ENCODE measurements at regions not wholly inside any gene's neighbourhood (a gene's known extent, or its start where the extent isn't known, plus 50 kb on each side); places are given as distances from the start of the nearest gene placed in this dataset.

GRCh38 chr6:14339711-14340584 is 222.4 kb downstream of the CD83 start:
- Histone ChIP-seq H3K4me1 (ENCODE audit: insufficient read depth, poor library complexity, severe bottlenecking) (no peaks in the 10 kb centered on the region), H3K9me3 (ENCODE audit: severe bottlenecking) (no peaks in the 10 kb centered on the region), H3K4me3 (ENCODE audit: severe bottlenecking) (no peak overlapping the region), H3K36me3 (ENCODE audit: low read depth) (no peaks in the 10 kb centered on the region), H3K27ac (ENCODE audit: poor library complexity, severe bottlenecking) (no peak overlapping the region), H3K27me3 (ENCODE audit: insufficient read depth, poor library complexity, severe bottlenecking) (no peaks in the 10 kb centered on the region)
- no peak for ATAC-seq (ENCODE audit: low read depth)
- TF ChIP-seq, protein P1, sequence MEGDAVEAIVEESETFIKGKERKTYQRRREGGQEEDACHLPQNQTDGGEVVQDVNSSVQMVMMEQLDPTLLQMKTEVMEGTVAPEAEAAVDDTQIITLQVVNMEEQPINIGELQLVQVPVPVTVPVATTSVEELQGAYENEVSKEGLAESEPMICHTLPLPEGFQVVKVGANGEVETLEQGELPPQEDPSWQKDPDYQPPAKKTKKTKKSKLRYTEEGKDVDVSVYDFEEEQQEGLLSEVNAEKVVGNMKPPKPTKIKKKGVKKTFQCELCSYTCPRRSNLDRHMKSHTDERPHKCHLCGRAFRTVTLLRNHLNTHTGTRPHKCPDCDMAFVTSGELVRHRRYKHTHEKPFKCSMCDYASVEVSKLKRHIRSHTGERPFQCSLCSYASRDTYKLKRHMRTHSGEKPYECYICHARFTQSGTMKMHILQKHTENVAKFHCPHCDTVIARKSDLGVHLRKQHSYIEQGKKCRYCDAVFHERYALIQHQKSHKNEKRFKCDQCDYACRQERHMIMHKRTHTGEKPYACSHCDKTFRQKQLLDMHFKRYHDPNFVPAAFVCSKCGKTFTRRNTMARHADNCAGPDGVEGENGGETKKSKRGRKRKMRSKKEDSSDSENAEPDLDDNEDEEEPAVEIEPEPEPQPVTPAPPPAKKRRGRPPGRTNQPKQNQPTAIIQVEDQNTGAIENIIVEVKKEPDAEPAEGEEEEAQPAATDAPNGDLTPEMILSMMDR (IDR thresholded peaks at IDR 0.05; ENCODE audit: poor library complexity, severe bottlenecking) = no peak
- DNase-seq (ENCODE audit: low spot score) = no peak

DNA sequence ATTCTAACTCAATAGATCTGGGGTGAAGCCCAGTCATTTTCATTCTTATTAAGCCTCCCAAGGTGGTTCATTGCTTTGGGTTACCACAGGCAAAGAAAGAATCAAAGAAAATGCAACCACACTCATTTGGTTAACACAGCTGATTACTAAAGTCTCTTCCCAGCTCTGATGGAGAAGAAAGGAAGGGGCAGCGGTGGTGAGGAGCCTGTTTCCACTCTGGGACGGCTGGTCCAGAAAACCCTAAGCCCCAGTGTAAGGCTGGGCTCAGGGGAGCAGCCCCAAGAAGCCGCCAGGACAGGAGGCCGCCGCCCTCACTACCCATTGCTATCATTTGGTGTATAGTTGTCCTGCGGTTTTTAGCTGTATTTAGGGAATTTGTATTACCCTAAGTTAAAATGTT is 226.9 kb downstream of the CD83 start:
- DNase-seq (ENCODE audit: low spot score) (no peak), ATAC-seq (ENCODE audit: low read depth) (no peak)
- TF ChIP-seq, protein P1 (IDR thresholded peaks at IDR 0.05; ENCODE audit: poor library complexity, severe bottlenecking) = no peak
- Histone ChIP-seq H3K4me3 (ENCODE audit: severe bottlenecking) (no peak overlapping the region), H3K36me3 (ENCODE audit: low read depth) (no peaks in the 10 kb centered on the region), H3K9me3 (ENCODE audit: severe bottlenecking) (no peaks in the 10 kb centered on the region), H3K4me1 (ENCODE audit: insufficient read depth, poor library complexity, severe bottlenecking) (no peaks in the 10 kb centered on the region), H3K27ac (ENCODE audit: poor library complexity, severe bottlenecking) (no peak overlapping the region), H3K27me3 (ENCODE audit: insufficient read depth, poor library complexity, severe bottlenecking) (no peaks in the 10 kb centered on the region)

DNA sequence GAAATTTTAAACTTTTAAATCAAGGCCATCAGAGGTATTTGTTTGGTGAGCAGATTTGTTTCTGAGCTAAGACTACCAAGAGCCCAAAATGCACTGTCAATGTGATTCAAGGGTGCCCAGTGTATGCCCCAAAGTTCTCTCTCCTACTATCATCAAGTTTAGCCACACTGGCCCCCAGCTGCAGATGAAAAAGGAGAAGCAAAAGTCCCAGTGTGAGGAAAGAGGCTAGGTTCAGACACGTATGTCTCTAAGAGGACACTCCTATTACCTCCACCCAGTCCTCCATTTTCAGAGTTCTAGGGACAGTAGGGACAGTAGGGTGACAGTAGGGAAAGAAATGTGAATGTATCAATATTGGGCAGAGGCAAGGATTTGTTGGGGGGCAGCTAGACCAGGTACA is 230.8 kb downstream of the CD83 start:
- no peaks in the 10 kb centered on the region for H3K36me3 ChIP-seq (ENCODE audit: low read depth)
- TF ChIP-seq, protein P1 (IDR thresholded peaks at IDR 0.05; ENCODE audit: poor library complexity, severe bottlenecking) = no peak
- H3K27me3 ChIP-seq (ENCODE audit: insufficient read depth, poor library complexity, severe bottlenecking) = no peaks in the 10 kb centered on the region
- no peak overlapping the region for H3K27ac ChIP-seq (ENCODE audit: poor library complexity, severe bottlenecking)
- no peak overlapping the region for H3K4me3 ChIP-seq (ENCODE audit: severe bottlenecking)
- ATAC-seq (ENCODE audit: low read depth) (no peak), DNase-seq (ENCODE audit: low spot score) (no peak)
- H3K9me3 ChIP-seq (ENCODE audit: severe bottlenecking) = no peaks in the 10 kb centered on the region
- peaks cover 4% of the 10 kb centered on the region for H3K4me1 ChIP-seq (ENCODE audit: insufficient read depth, poor library complexity, severe bottlenecking)

DNA sequence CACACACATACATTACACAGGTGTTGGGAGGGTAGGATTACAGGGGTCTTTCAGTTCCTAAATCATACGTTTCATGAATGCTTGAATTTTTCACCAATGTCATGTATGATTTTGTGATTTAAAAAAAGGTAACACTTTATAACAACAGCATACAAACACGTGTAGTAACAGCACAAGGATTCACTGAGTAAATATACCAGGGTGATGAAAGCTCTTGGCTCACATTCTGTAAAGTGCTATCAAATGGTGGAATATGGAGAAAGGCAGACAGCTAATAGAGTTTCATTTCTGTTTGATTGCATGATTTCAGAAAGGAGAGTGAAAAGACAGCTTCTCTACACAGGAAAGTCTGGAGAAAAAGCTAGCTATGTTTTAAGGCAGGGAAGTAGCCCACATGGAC is 231.9 kb downstream of the CD83 start:
- no peaks in the 10 kb centered on the region for H3K27me3 ChIP-seq (ENCODE audit: insufficient read depth, poor library complexity, severe bottlenecking)
- H3K4me1 ChIP-seq (ENCODE audit: insufficient read depth, poor library complexity, severe bottlenecking) = peaks cover 5% of the 10 kb centered on the region
- TF ChIP-seq, protein P1 (IDR thresholded peaks at IDR 0.05; ENCODE audit: poor library complexity, severe bottlenecking) = no peak

DNA sequence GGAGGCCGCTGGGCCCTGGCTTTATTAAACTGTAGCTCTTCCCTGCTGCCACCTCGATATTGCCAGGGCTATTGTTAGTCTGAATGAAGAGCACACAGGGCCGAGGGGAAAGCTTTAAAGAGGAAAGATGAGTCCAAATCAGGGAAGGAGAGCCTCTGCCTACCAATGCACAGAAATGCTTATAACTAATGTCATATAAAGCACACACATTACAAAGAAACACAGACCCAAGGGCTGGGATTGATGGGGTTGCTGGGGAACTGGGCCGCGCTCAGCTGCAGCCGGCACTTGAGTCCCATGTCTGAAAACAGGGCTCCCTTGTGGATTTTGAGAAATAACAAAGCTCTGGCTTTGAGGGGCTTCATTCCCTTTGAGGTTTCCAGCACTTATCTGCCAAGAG is 232.6 kb downstream of the CD83 start:
- Histone ChIP-seq H3K4me3 (ENCODE audit: severe bottlenecking) (no peak overlapping the region), H3K9me3 (ENCODE audit: severe bottlenecking) (no peaks in the 10 kb centered on the region), H3K27ac (ENCODE audit: poor library complexity, severe bottlenecking) (no peak overlapping the region), H3K27me3 (ENCODE audit: insufficient read depth, poor library complexity, severe bottlenecking) (no peaks in the 10 kb centered on the region), H3K4me1 (ENCODE audit: insufficient read depth, poor library complexity, severe bottlenecking) (peaks cover 10% of the 10 kb centered on the region), H3K36me3 (ENCODE audit: low read depth) (no peaks in the 10 kb centered on the region)
- ATAC-seq (ENCODE audit: low read depth) (no peak), DNase-seq (ENCODE audit: low spot score) (no peak)
- TF ChIP-seq, protein P1 (IDR thresholded peaks at IDR 0.05; ENCODE audit: poor library complexity, severe bottlenecking) = no peak

More for the DNA sequence above, 231.9 kb downstream of the CD83 start:
- ATAC-seq (ENCODE audit: low read depth) (no peak), DNase-seq (ENCODE audit: low spot score) (no peak)
- H3K36me3 ChIP-seq (ENCODE audit: low read depth) = no peaks in the 10 kb centered on the region
- H3K4me3 ChIP-seq (ENCODE audit: severe bottlenecking) = no peak overlapping the region
- H3K9me3 ChIP-seq (ENCODE audit: severe bottlenecking) = no peaks in the 10 kb centered on the region
- no peak overlapping the region for H3K27ac ChIP-seq (ENCODE audit: poor library complexity, severe bottlenecking)
